Calu3 (cell line): ENCODE measurements at regions not wholly inside any gene's neighbourhood (a gene's known extent, or its start where the extent isn't known, plus 50 kb on each side); places are given as distances from the start of the nearest gene placed in this dataset.
"Not testable (repeated sequence)": the region's sequence is repeated elsewhere in the genome, so short reads cannot be mapped to it uniquely, and the experiment has no call there.

Experiments used
- BruUV-seq: library from RNA; stranded (reverse); fragments of 400-500 nt; replicated peaks from 2 replicates; lab custom pipeline; 2021; lab: Mats Ljungman, UMichigan
- CTCF ChIA-PET: fragments of 300-600 bp; sonication (Branson Sonifier 250); formaldehyde crosslinking; loops from one replicate; lab custom pipeline; 2022; ENCODE audit warnings: antibody characterized with exemption; lab: Charles Lee
- DNase-seq: peaks from one replicate; pipeline ENCODE4 v3.0.0; 2022
- H3K27ac Mint-ChIP-seq: one replicate; pipeline ENCODE4 v1.8.0; 2022; ENCODE audit warnings: mixed read lengths; ENCODE audit not compliant: unreplicated experiment
- H3K27me3 Mint-ChIP-seq: one replicate; pipeline ENCODE4 v1.8.0; 2022; ENCODE audit warnings: mixed read lengths; ENCODE audit not compliant: unreplicated experiment
- H3K36me3 Mint-ChIP-seq: one replicate; pipeline ENCODE4 v1.8.0; 2022; ENCODE audit warnings: mild to moderate bottlenecking, moderate library complexity, mixed read lengths; ENCODE audit not compliant: insufficient read depth, unreplicated experiment
- H3K4me1 Mint-ChIP-seq: one replicate; pipeline ENCODE4 v1.8.0; 2022; ENCODE audit warnings: mild to moderate bottlenecking, low read depth, mixed read lengths; ENCODE audit not compliant: unreplicated experiment
- H3K4me3 Mint-ChIP-seq: one replicate; pipeline ENCODE4 v1.8.0; 2022; ENCODE audit warnings: mild to moderate bottlenecking, low read depth, moderate library complexity, mixed read lengths; ENCODE audit not compliant: unreplicated experiment
- H3K9me3 Mint-ChIP-seq: one replicate; pipeline ENCODE4 v1.8.0; 2022; ENCODE audit warnings: low read depth, mixed read lengths; ENCODE audit not compliant: unreplicated experiment
- intact Hi-C: fragments of 100-400 bp; cut with micrococcal nuclease; formaldehyde crosslinking; loops from one replicate; pipeline ENCODE4 v1.10.0; 2022; ENCODE audit not compliant: unreplicated experiment
- TF ChIP-seq, protein P1 (sequence below): fragments of 200-600 bp; IDR thresholded peaks from one replicate; pipeline ENCODE4 v1.8.0; 2022; ENCODE audit warnings: antibody characterized with exemption; ENCODE audit not compliant: unreplicated experiment

- no peaks in the 10 kb centered on the region for H3K27me3 Mint-ChIP-seq
- H3K27ac Mint-ChIP-seq = no peak overlapping the region
- H3K9me3 Mint-ChIP-seq = peaks cover 2% of the 10 kb centered on the region
- CTCF ChIA-PET = no interaction called here
- TF ChIP-seq, protein P1, sequence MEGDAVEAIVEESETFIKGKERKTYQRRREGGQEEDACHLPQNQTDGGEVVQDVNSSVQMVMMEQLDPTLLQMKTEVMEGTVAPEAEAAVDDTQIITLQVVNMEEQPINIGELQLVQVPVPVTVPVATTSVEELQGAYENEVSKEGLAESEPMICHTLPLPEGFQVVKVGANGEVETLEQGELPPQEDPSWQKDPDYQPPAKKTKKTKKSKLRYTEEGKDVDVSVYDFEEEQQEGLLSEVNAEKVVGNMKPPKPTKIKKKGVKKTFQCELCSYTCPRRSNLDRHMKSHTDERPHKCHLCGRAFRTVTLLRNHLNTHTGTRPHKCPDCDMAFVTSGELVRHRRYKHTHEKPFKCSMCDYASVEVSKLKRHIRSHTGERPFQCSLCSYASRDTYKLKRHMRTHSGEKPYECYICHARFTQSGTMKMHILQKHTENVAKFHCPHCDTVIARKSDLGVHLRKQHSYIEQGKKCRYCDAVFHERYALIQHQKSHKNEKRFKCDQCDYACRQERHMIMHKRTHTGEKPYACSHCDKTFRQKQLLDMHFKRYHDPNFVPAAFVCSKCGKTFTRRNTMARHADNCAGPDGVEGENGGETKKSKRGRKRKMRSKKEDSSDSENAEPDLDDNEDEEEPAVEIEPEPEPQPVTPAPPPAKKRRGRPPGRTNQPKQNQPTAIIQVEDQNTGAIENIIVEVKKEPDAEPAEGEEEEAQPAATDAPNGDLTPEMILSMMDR = no peak
- H3K4me1 Mint-ChIP-seq = peaks cover 16% of the 10 kb centered on the region
- H3K36me3 Mint-ChIP-seq = no peaks in the 10 kb centered on the region
- intact Hi-C loops = no loop called here
- DNase-seq = no peak
- H3K4me3 Mint-ChIP-seq = no peak overlapping the region
- BruUV-seq = no TSS peak
These were observed 117.6 kb downstream of the PMAIP1 start for GRCh38 chr18:60017371-60017770.

- BruUV-seq, CTCF ChIA-PET, H3K36me3 Mint-ChIP-seq, intact Hi-C loops, H3K9me3 Mint-ChIP-seq, H3K27me3 Mint-ChIP-seq, H3K27ac Mint-ChIP-seq, DNase-seq, H3K4me3 Mint-ChIP-seq: not testable (repeated sequence)
- peaks cover 16% of the 10 kb centered on the region for H3K4me1 Mint-ChIP-seq
These were observed 116.0 kb downstream of the PMAIP1 start for GRCh38 chr18:60015826-60016225.

- H3K4me3 Mint-ChIP-seq, H3K4me1 Mint-ChIP-seq, DNase-seq, H3K9me3 Mint-ChIP-seq, intact Hi-C loops, CTCF ChIA-PET, H3K36me3 Mint-ChIP-seq, H3K27ac Mint-ChIP-seq, H3K27me3 Mint-ChIP-seq, BruUV-seq: not testable (repeated sequence)
These were observed 113.4 kb downstream of the PMAIP1 start for GRCh38 chr18:60013148-60013547.

GRCh38 chr18:60010984-60011383, 111.2 kb downstream of the PMAIP1 start:
- CTCF ChIA-PET = no interaction called here
- BruUV-seq = no TSS peak
- H3K9me3 Mint-ChIP-seq = peaks cover 7% of the 10 kb centered on the region
- H3K27ac Mint-ChIP-seq = no peak overlapping the region
- TF ChIP-seq, protein P1 = no peak
- H3K4me3 Mint-ChIP-seq = no peak overlapping the region
- DNase-seq = no peak
- intact Hi-C loops = no loop called here
- no peaks in the 10 kb centered on the region for H3K4me1 Mint-ChIP-seq
- no peaks in the 10 kb centered on the region for H3K27me3 Mint-ChIP-seq
- H3K36me3 Mint-ChIP-seq = no peaks in the 10 kb centered on the region

GRCh38 chr18:60010513-60010912, 110.7 kb downstream of the PMAIP1 start:
- Mint-ChIP-seq H3K4me3 (no peak overlapping the region), H3K9me3 (peaks cover 8% of the 10 kb centered on the region), H3K36me3 (no peaks in the 10 kb centered on the region), H3K27ac (no peak overlapping the region), H3K27me3 (no peaks in the 10 kb centered on the region), H3K4me1 (no peaks in the 10 kb centered on the region)
- no peak for DNase-seq
- CTCF ChIA-PET = no interaction called here
- intact Hi-C loops = no loop called here
- no TSS peak for BruUV-seq
- TF ChIP-seq, protein P1 = no peak
